Thyroid gland (tissue), 4 donors: ENCODE measurements at regions not wholly inside any gene's neighbourhood (a gene's known extent, or its start where the extent isn't known, plus 50 kb on each side); places are given as distances from the start of the nearest gene placed in this dataset.

Experiments
- POLR2A ChIP-seq, 2 donors: fragments of 450-650 bp; IDR thresholded peaks; one replicate each; pipeline ENCODE4 v1.6.1; 2017; ENCODE audit warnings: antibody characterized with exemption in 2 of 2, mild to moderate bottlenecking in 2 of 2, moderate library complexity in 1 of 2
- TF ChIP-seq, protein P1 (sequence below), 6 experiments: fragments of 200-600 bp in 3 of 6; fragments of 450-650 bp in 3 of 6; sonication (generic) in 3 of 6; IDR thresholded peaks; one replicate each; pipeline ENCODE4 v1.5.1; 2016 to 2019; ENCODE audit warnings: antibody characterized with exemption in 6 of 6, mild to moderate bottlenecking in 2 of 6, inconsistent platforms in 1 of 6, moderate library complexity in 1 of 6

DNA sequence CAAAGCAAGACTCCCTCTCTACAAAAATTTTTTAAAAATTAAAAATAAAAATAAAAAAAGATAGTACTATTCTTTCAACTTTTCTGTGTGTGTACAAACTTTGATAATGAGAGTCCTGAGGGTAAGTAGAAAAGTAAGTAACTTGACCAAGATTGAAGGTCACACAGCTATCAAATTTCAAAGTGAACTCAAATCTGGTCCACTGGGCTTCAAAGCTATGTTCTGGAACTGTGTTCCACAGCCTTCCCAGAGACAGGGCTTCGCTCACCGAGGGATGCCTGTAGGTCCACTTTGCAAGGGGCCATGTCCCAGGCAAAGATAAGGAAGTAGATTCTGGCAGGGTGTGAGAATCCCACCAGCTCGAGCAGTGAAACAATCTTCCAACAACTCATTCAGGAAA is 56.3 kb upstream of the TNRC6A start:
- TF ChIP-seq, protein P1, sequence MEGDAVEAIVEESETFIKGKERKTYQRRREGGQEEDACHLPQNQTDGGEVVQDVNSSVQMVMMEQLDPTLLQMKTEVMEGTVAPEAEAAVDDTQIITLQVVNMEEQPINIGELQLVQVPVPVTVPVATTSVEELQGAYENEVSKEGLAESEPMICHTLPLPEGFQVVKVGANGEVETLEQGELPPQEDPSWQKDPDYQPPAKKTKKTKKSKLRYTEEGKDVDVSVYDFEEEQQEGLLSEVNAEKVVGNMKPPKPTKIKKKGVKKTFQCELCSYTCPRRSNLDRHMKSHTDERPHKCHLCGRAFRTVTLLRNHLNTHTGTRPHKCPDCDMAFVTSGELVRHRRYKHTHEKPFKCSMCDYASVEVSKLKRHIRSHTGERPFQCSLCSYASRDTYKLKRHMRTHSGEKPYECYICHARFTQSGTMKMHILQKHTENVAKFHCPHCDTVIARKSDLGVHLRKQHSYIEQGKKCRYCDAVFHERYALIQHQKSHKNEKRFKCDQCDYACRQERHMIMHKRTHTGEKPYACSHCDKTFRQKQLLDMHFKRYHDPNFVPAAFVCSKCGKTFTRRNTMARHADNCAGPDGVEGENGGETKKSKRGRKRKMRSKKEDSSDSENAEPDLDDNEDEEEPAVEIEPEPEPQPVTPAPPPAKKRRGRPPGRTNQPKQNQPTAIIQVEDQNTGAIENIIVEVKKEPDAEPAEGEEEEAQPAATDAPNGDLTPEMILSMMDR (IDR thresholded peaks at IDR 0.05), result no peak
- no peak for TF ChIP-seq POLR2A (IDR thresholded peaks at IDR 0.05)
